ENCODE measurements at regions not wholly inside any gene's neighbourhood (a gene's known extent, or its start where the extent isn't known, plus 50 kb on each side); places are given as distances from the start of the nearest gene placed in this dataset.

- DNase-seq (ENCODE audit: extremely low read depth in 1 of 11, low read depth in 9 of 11, low spot score in 4 of 11), result no peak
Measured at GRCh38 chr2:223219872-223220657, 168.1 kb downstream of the KCNE4 start.

- DNase-seq (ENCODE audit: extremely low read depth in 1 of 11, low read depth in 9 of 11, low spot score in 4 of 11), result no peak
Measured at GRCh38 chr2:223220658-223220925, 168.6 kb downstream of the KCNE4 start.

- DNase-seq (ENCODE audit: extremely low read depth in 1 of 11, low read depth in 9 of 11, low spot score in 4 of 11), result no peak
Measured at GRCh38 chr2:223221139-223221835, 169.3 kb downstream of the KCNE4 start.

GRCh38 chr2:223222397-223222796, 170.4 kb downstream of the KCNE4 start:
- no peak for DNase-seq (ENCODE audit: extremely low read depth in 1 of 11, low read depth in 9 of 11, low spot score in 4 of 11)

- no peak for DNase-seq (ENCODE audit: extremely low read depth in 1 of 11, low read depth in 9 of 11, low spot score in 4 of 11)
Measured at GRCh38 chr2:223223156-223223555, 171.2 kb downstream of the KCNE4 start.

GRCh38 chr2:223225266-223225665, 173.3 kb downstream of the KCNE4 start:
- DNase-seq (ENCODE audit: extremely low read depth in 1 of 11, low read depth in 9 of 11, low spot score in 4 of 11), result no peak

- no peak for DNase-seq (ENCODE audit: extremely low read depth in 1 of 11, low read depth in 9 of 11, low spot score in 4 of 11)
Measured at GRCh38 chr2:223226264-223226663, 174.3 kb downstream of the KCNE4 start.

GRCh38 chr2:223227338-223227737, 175.3 kb downstream of the KCNE4 start:
- DNase-seq (ENCODE audit: extremely low read depth in 1 of 11, low read depth in 9 of 11, low spot score in 4 of 11), result no peak

- DNase-seq (ENCODE audit: extremely low read depth in 1 of 11, low read depth in 9 of 11, low spot score in 4 of 11), result no peak
Measured at GRCh38 chr2:223228871-223229270, 176.9 kb downstream of the KCNE4 start.

- no peak for DNase-seq (ENCODE audit: extremely low read depth in 1 of 11, low read depth in 9 of 11, low spot score in 4 of 11)
Measured at GRCh38 chr2:223230352-223230751, 178.4 kb downstream of the KCNE4 start.

- no peak for DNase-seq (ENCODE audit: extremely low read depth in 1 of 11, low read depth in 9 of 11, low spot score in 4 of 11)
Measured at GRCh38 chr2:223232285-223232684, 180.3 kb downstream of the KCNE4 start.

GRCh38 chr2:223232896-223233295, 180.9 kb downstream of the KCNE4 start:
- DNase-seq (ENCODE audit: extremely low read depth in 1 of 11, low read depth in 9 of 11, low spot score in 4 of 11), result no peak

GRCh38 chr2:223235986-223236385, 184.0 kb downstream of the KCNE4 start:
- DNase-seq (ENCODE audit: extremely low read depth in 1 of 11, low read depth in 9 of 11, low spot score in 4 of 11), result no peak

GRCh38 chr2:223238301-223238700, 186.3 kb downstream of the KCNE4 start:
- DNase-seq (ENCODE audit: extremely low read depth in 1 of 11, low read depth in 9 of 11, low spot score in 4 of 11), result no peak

GRCh38 chr2:223243233-223243632, 191.2 kb downstream of the KCNE4 start:
- no peak for DNase-seq (ENCODE audit: extremely low read depth in 1 of 11, low read depth in 9 of 11, low spot score in 4 of 11)

- DNase-seq (ENCODE audit: extremely low read depth in 1 of 11, low read depth in 9 of 11, low spot score in 4 of 11), result no peak
Measured at GRCh38 chr2:223247136-223247535, 195.1 kb downstream of the KCNE4 start.

- DNase-seq (ENCODE audit: extremely low read depth in 1 of 11, low read depth in 9 of 11, low spot score in 4 of 11), result no peak
Measured at GRCh38 chr2:223251656-223252229, 199.8 kb downstream of the KCNE4 start.

- no peak for DNase-seq (ENCODE audit: extremely low read depth in 1 of 11, low read depth in 9 of 11, low spot score in 4 of 11)
Measured at GRCh38 chr2:223260681-223261080, 208.7 kb downstream of the KCNE4 start.

GRCh38 chr2:223262946-223263345, 211.0 kb downstream of the KCNE4 start:
- DNase-seq (ENCODE audit: extremely low read depth in 1 of 11, low read depth in 9 of 11, low spot score in 4 of 11), result no peak

GRCh38 chr2:223264541-223265193, 212.7 kb downstream of the KCNE4 start:
- DNase-seq (ENCODE audit: extremely low read depth in 1 of 11, low read depth in 9 of 11, low spot score in 4 of 11), result no peak

Measured in renal cortex interstitium (tissue), 11 donors.